HL-60 (cell line): ENCODE measurements at regions not wholly inside any gene's neighbourhood (a gene's known extent, or its start where the extent isn't known, plus 50 kb on each side); places are given as distances from the start of the nearest gene placed in this dataset.

Experiments
- DNase-seq, 2 experiments: peaks; one replicate each; pipeline ENCODE4 v3.0.0-alpha.2; 2010 to 2020; ENCODE audit warnings: low read depth in 1 of 2, low spot score in 1 of 2
- H3K27ac ChIP-seq: fragments of 250-450 bp; sonication (Bioruptor Pico); replicated peaks from 2 replicates; pipeline ENCODE4 v1.5.1; 2020; ENCODE audit warnings: mild to moderate bottlenecking, moderate library complexity
- H3K27me3 ChIP-seq: fragments of 250-450 bp; sonication (Bioruptor Pico); 2 replicates; pipeline ENCODE4 v1.5.1; 2021; ENCODE audit warnings: mild to moderate bottlenecking, moderate library complexity; ENCODE audit not compliant: insufficient read depth, poor library complexity, severe bottlenecking
- H3K4me3 ChIP-seq: replicated peaks from 2 replicates; pipeline ENCODE4 v1.5.1; 2011; ENCODE audit warnings: mild to moderate bottlenecking, control low read depth, low read length; ENCODE audit not compliant: insufficient read depth
- CTCF ChIP-seq: IDR thresholded peaks from one replicate; pipeline ENCODE4 v1.5.1; 2011; ENCODE audit warnings: low read length, control low read depth, inconsistent platforms; ENCODE audit not compliant: insufficient read depth
- GABPA ChIP-seq: IDR thresholded peaks from 2 replicates; pipeline ENCODE4 v1.6.1; 2012; ENCODE audit warnings: low read depth
- POLR2AphosphoS5 ChIP-seq: IDR thresholded peaks from 2 replicates; pipeline ENCODE4 v1.6.1; 2012; ENCODE audit warnings: low read depth
- REST ChIP-seq: IDR thresholded peaks from 2 replicates; pipeline ENCODE4 v1.6.1; 2012; ENCODE audit warnings: low read depth; ENCODE audit not compliant: insufficient replicate concordance
- SPI1 ChIP-seq: IDR thresholded peaks from 2 replicates; pipeline ENCODE4 v1.6.1; 2012; ENCODE audit warnings: low read depth, mild to moderate bottlenecking, borderline replicate concordance

GRCh38 chr17:77563439-77564102, 394.9 kb upstream of the TNRC6C start:
- no peak overlapping the region for H3K27ac ChIP-seq
- H3K27me3 ChIP-seq, result no peaks in the 10 kb centered on the region
- no peak for DNase-seq
- no peak for TF ChIP-seq POLR2AphosphoS5
- no peak for TF ChIP-seq REST
- no peak for TF ChIP-seq SPI1
- TF ChIP-seq CTCF, result no peak
- no peak for TF ChIP-seq GABPA
- no peak overlapping the region for H3K4me3 ChIP-seq

- no peak for DNase-seq
- Histone ChIP-seq H3K27ac (no peak overlapping the region), H3K27me3 (no peaks in the 10 kb centered on the region), H3K4me3 (no peak overlapping the region)
- no peak for TF ChIP-seq REST
- TF ChIP-seq GABPA, result no peak
- no peak for TF ChIP-seq CTCF
- TF ChIP-seq SPI1, result no peak
- no peak for TF ChIP-seq POLR2AphosphoS5
These were observed 394.1 kb upstream of the TNRC6C start for GRCh38 chr17:77564278-77564920.

GRCh38 chr17:77565166-77565565, 393.3 kb upstream of the TNRC6C start:
- Histone ChIP-seq H3K4me3 (no peak overlapping the region), H3K27ac (no peak overlapping the region), H3K27me3 (no peaks in the 10 kb centered on the region)
- DNase-seq, result no peak
- TF ChIP-seq CTCF (no peak), SPI1 (no peak), POLR2AphosphoS5 (no peak), GABPA (no peak), REST (no peak)
